ENCODE measurements at regions not wholly inside any gene's neighbourhood (a gene's known extent, or its start where the extent isn't known, plus 50 kb on each side); places are given as distances from the start of the nearest gene placed in this dataset.

DNA sequence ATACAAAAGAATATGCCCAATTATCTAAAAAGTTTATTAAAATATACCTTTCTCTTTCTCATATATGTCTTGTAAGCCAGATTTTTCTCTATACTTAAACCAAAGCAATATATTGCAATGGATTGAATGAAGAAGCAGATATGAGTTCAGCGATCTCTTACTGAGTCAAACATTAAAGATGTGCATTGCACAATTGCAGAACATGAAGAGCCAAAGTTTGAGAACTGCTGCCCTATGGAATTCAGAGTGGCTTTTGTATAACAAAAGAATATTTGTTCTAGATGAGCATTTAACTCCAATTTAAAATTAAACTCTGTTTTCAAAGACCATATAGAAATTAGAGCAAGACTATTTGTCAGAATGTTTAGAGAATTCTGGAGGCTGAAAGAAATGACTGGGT, 519.0 kb upstream of the DAB2 start:
- Histone ChIP-seq H3K9ac (ENCODE audit: control insufficient read depth, extremely low read depth, insufficient read depth, low read length) (no peak overlapping the region), H4K20me1 (ENCODE audit: control insufficient read depth, extremely low read depth, insufficient read depth, low read length) (no peaks in the 10 kb centered on the region), H3K27me3 (ENCODE audit: control insufficient read depth, extremely low read depth, insufficient read depth, low read length) (no peaks in the 10 kb centered on the region), H3K79me2 (ENCODE audit: control insufficient read depth, insufficient read depth, low read length) (no peaks in the 10 kb centered on the region), H3K9me1 (ENCODE audit: control insufficient read depth, extremely low read depth, insufficient read depth, low read length) (no peaks in the 10 kb centered on the region), H3K4me1 (ENCODE audit: control insufficient read depth, extremely low read depth, insufficient read depth, low read length) (no peaks in the 10 kb centered on the region), H2AFZ (ENCODE audit: control insufficient read depth, low read length) (no peak overlapping the region), H3K4me2 (ENCODE audit: control insufficient read depth, extremely low read depth, insufficient read depth, low read depth, low read length) (no peak overlapping the region), H3K9me3 (ENCODE audit: control insufficient read depth, low read depth, low read length) (no peaks in the 10 kb centered on the region), H3K27ac (ENCODE audit: control insufficient read depth, insufficient read depth, low read length) (no peak overlapping the region), H3K36me3 (ENCODE audit: control insufficient read depth in 2 of 2, extremely low read depth in 1 of 2, insufficient read depth in 2 of 2, low read length in 2 of 2) (no peaks in the 10 kb centered on the region), H3K4me3 (ENCODE audit: control insufficient read depth in 2 of 3, extremely low read depth in 1 of 3, insufficient read depth in 2 of 3, low read depth in 1 of 3, low read length in 3 of 3) (no peak overlapping the region)
- FAIRE-seq (no peak), DNase-seq (ENCODE audit: low read depth, low spot score) (no peak)
- dilution Hi-C loops (cut with MboI; ENCODE audit: extremely low pct_ligation_motif_present, low sequenced_read_pairs), result no loop called here
- TF ChIP-seq EZH2 (IDR thresholded peaks at IDR 0.05; ENCODE audit: low read length), result no peak
- TF ChIP-seq, protein P1, sequence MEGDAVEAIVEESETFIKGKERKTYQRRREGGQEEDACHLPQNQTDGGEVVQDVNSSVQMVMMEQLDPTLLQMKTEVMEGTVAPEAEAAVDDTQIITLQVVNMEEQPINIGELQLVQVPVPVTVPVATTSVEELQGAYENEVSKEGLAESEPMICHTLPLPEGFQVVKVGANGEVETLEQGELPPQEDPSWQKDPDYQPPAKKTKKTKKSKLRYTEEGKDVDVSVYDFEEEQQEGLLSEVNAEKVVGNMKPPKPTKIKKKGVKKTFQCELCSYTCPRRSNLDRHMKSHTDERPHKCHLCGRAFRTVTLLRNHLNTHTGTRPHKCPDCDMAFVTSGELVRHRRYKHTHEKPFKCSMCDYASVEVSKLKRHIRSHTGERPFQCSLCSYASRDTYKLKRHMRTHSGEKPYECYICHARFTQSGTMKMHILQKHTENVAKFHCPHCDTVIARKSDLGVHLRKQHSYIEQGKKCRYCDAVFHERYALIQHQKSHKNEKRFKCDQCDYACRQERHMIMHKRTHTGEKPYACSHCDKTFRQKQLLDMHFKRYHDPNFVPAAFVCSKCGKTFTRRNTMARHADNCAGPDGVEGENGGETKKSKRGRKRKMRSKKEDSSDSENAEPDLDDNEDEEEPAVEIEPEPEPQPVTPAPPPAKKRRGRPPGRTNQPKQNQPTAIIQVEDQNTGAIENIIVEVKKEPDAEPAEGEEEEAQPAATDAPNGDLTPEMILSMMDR (optimal IDR thresholded peaks at IDR 0.05 in 1 of 3, IDR thresholded peaks at IDR 0.05 in 1 of 3, conservative IDR thresholded peaks at IDR 0.05 in 1 of 3; ENCODE audit: extremely low read depth in 1 of 3, insufficient read depth in 2 of 3, low read length in 3 of 3), result no peak

GRCh38 chr5:39942606-39943005, 517.8 kb upstream of the DAB2 start:
- dilution Hi-C loops (cut with MboI; ENCODE audit: extremely low pct_ligation_motif_present, low sequenced_read_pairs), result no loop called here
- no peaks in the 10 kb centered on the region for H3K79me2 ChIP-seq (ENCODE audit: control insufficient read depth, insufficient read depth, low read length)
- H4K20me1 ChIP-seq (ENCODE audit: control insufficient read depth, extremely low read depth, insufficient read depth, low read length), result no peaks in the 10 kb centered on the region
- H2AFZ ChIP-seq (ENCODE audit: control insufficient read depth, low read length), result no peak overlapping the region
- no peaks in the 10 kb centered on the region for H3K4me1 ChIP-seq (ENCODE audit: control insufficient read depth, extremely low read depth, insufficient read depth, low read length)
- DNase-seq (ENCODE audit: low read depth, low spot score) (no peak), FAIRE-seq (no peak)
- no peaks in the 10 kb centered on the region for H3K27me3 ChIP-seq (ENCODE audit: control insufficient read depth, extremely low read depth, insufficient read depth, low read length)
- no peak overlapping the region for H3K4me2 ChIP-seq (ENCODE audit: control insufficient read depth, extremely low read depth, insufficient read depth, low read depth, low read length)
- no peaks in the 10 kb centered on the region for H3K36me3 ChIP-seq (ENCODE audit: control insufficient read depth in 2 of 2, extremely low read depth in 1 of 2, insufficient read depth in 2 of 2, low read length in 2 of 2)
- H3K4me3 ChIP-seq (ENCODE audit: control insufficient read depth in 2 of 3, extremely low read depth in 1 of 3, insufficient read depth in 2 of 3, low read depth in 1 of 3, low read length in 3 of 3), result no peak overlapping the region
- H3K27ac ChIP-seq (ENCODE audit: control insufficient read depth, insufficient read depth, low read length), result no peak overlapping the region
- H3K9me1 ChIP-seq (ENCODE audit: control insufficient read depth, extremely low read depth, insufficient read depth, low read length), result no peaks in the 10 kb centered on the region
- no peaks in the 10 kb centered on the region for H3K9me3 ChIP-seq (ENCODE audit: control insufficient read depth, low read depth, low read length)
- TF ChIP-seq EZH2 (IDR thresholded peaks at IDR 0.05; ENCODE audit: low read length), result no peak
- TF ChIP-seq, protein P1 (optimal IDR thresholded peaks at IDR 0.05 in 1 of 3, IDR thresholded peaks at IDR 0.05 in 1 of 3, conservative IDR thresholded peaks at IDR 0.05 in 1 of 3; ENCODE audit: extremely low read depth in 1 of 3, insufficient read depth in 2 of 3, low read length in 3 of 3), result no peak
- H3K9ac ChIP-seq (ENCODE audit: control insufficient read depth, extremely low read depth, insufficient read depth, low read length), result no peak overlapping the region
